ENCODE measurements at regions not wholly inside any gene's neighbourhood (a gene's known extent, or its start where the extent isn't known, plus 50 kb on each side); places are given as distances from the start of the nearest gene placed in this dataset.

GRCh38 chr15:100806157-100806556 lies 73.5 kb upstream of the ALDH1A3 start:
- Histone ChIP-seq H3K4me1 (ENCODE audit: control insufficient read depth in 1 of 2, insufficient read depth in 2 of 2, low read length in 2 of 2) (peaks cover 0 to 10% of the 10 kb centered on the region in 2 experiments; a peak in 1 of 4 replicates), H2AFZ (ENCODE audit: low read depth, low read length, poor library complexity, severe bottlenecking) (no peak overlapping the region), H3K27me3 (ENCODE audit: insufficient read depth, low read length) (no peaks in the 10 kb centered on the region), H3K79me2 (ENCODE audit: insufficient read depth, low read length) (no peaks in the 10 kb centered on the region), H3K9me3 (ENCODE audit: control insufficient read depth in 1 of 2, insufficient read depth in 1 of 2, low read depth in 1 of 2, low read length in 2 of 2) (no peaks in the 10 kb centered on the region; a peak in 1 of 4 replicates), H3K27ac (ENCODE audit: low read depth, low read length) (no peak overlapping the region), H3K4me2 (ENCODE audit: low read length) (no peak overlapping the region), H4K20me1 (ENCODE audit: insufficient read depth) (no peaks in the 10 kb centered on the region), H3K36me3 (ENCODE audit: control insufficient read depth in 1 of 2, insufficient read depth in 2 of 2, low read length in 2 of 2) (no peaks in the 10 kb centered on the region), H3K4me3 (replicated peaks in 1 of 2; ENCODE audit: low read depth in 1 of 2, low read length in 2 of 2) (no peak overlapping the region), H3K9me2 (ENCODE audit: insufficient read depth) (no peaks in the 10 kb centered on the region), H3K9ac (ENCODE audit: low read length) (no peak overlapping the region)
- no TSS peak for BruUV-seq (replicated peaks)
- ChIA-PET RAD21 (ENCODE audit: low non-redundant PET in 1 of 2, low total read pairs in 2 of 2, uncharacterized antibody in 2 of 2, unreplicated experiment in 2 of 2) (no interaction called here), POLR2A (no interaction called here), CTCF (no interaction called here)
- TF ChIP-seq RAD21 (IDR thresholded peaks at IDR 0.05; ENCODE audit: low read depth) = no peak
- TF ChIP-seq JUND (IDR thresholded peaks at IDR 0.05) = no peak
- ATAC-seq (no peak), DNase-seq (ENCODE audit: low read depth, low spot score) (no peak)
- intact Hi-C loops (cut with micrococcal nuclease) = no loop called here

- no peaks in the 10 kb centered on the region for H3K9me2 ChIP-seq (ENCODE audit: insufficient read depth)
- TF ChIP-seq, protein P1, sequence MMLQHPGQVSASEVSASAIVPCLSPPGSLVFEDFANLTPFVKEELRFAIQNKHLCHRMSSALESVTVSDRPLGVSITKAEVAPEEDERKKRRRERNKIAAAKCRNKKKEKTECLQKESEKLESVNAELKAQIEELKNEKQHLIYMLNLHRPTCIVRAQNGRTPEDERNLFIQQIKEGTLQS (IDR thresholded peaks at IDR 0.05) = no peak
- no peak for TF ChIP-seq CEBPB (IDR thresholded peaks at IDR 0.05; ENCODE audit: low read depth)
- H3K27me3 ChIP-seq (ENCODE audit: insufficient read depth, low read length) = no peaks in the 10 kb centered on the region
- H3K27ac ChIP-seq (ENCODE audit: low read depth, low read length) = no peak overlapping the region
- no peaks in the 10 kb centered on the region for H3K79me2 ChIP-seq (ENCODE audit: insufficient read depth, low read length)
- no peaks in the 10 kb centered on the region; a peak in 1 of 4 replicates for H3K9me3 ChIP-seq (ENCODE audit: control insufficient read depth in 1 of 2, insufficient read depth in 1 of 2, low read depth in 1 of 2, low read length in 2 of 2)
- no peak overlapping the region for H3K4me3 ChIP-seq (replicated peaks in 1 of 2; ENCODE audit: low read depth in 1 of 2, low read length in 2 of 2)
- H3K4me1 ChIP-seq (ENCODE audit: control insufficient read depth in 1 of 2, insufficient read depth in 2 of 2, low read length in 2 of 2) = peaks cover 0 to 10% of the 10 kb centered on the region in 2 experiments; a peak in 1 of 4 replicates
- no TSS peak for BruUV-seq (replicated peaks)
- H3K4me2 ChIP-seq (ENCODE audit: low read length) = no peak overlapping the region
- ATAC-seq (no peak), DNase-seq (ENCODE audit: low read depth, low spot score) (no peak)
- no peaks in the 10 kb centered on the region for H3K36me3 ChIP-seq (ENCODE audit: control insufficient read depth in 1 of 2, insufficient read depth in 2 of 2, low read length in 2 of 2)
- CTCF ChIA-PET = no interaction called here
- intact Hi-C loops (cut with micrococcal nuclease) = no loop called here
- RAD21 ChIA-PET (ENCODE audit: low non-redundant PET in 1 of 2, low total read pairs in 2 of 2, uncharacterized antibody in 2 of 2, unreplicated experiment in 2 of 2) = no interaction called here
- no peak overlapping the region for H2AFZ ChIP-seq (ENCODE audit: low read depth, low read length, poor library complexity, severe bottlenecking)
- no peaks in the 10 kb centered on the region for H4K20me1 ChIP-seq (ENCODE audit: insufficient read depth)
- H3K9ac ChIP-seq (ENCODE audit: low read length) = no peak overlapping the region
- POLR2A ChIA-PET = no interaction called here
These were observed 72.6 kb upstream of the ALDH1A3 start for GRCh38 chr15:100807028-100807427.
